HTR-8/SVneo (cell line): ENCODE measurements at regions not wholly inside any gene's neighbourhood (a gene's known extent, or its start where the extent isn't known, plus 50 kb on each side); places are given as distances from the start of the nearest gene placed in this dataset.
"Not testable (repeated sequence)": the region's sequence is repeated elsewhere in the genome, so short reads cannot be mapped to it uniquely, and the experiment has no call there.

ENCODE experiments used
- DNase-seq: peaks from one replicate; pipeline ENCODE4 v3.0.0; 2011; ENCODE audit warnings: low spot score, mixed read lengths; ENCODE audit not compliant: insufficient read length
- FAIRE-seq: peaks from 2 replicates; lab custom pipeline; 2011; peaks lifted over from hg19 to GRCh38; lab: Jason Lieb, UNC

GRCh38 chr14:103186909-103187586 is 63.8 kb downstream of the TNFAIP2 start:
- DNase-seq (no peak), FAIRE-seq (no peak)

GRCh38 chr14:103187911-103188310 is 64.7 kb downstream of the TNFAIP2 start:
- DNase-seq (no peak), FAIRE-seq (peak; percentile 9)

DNA sequence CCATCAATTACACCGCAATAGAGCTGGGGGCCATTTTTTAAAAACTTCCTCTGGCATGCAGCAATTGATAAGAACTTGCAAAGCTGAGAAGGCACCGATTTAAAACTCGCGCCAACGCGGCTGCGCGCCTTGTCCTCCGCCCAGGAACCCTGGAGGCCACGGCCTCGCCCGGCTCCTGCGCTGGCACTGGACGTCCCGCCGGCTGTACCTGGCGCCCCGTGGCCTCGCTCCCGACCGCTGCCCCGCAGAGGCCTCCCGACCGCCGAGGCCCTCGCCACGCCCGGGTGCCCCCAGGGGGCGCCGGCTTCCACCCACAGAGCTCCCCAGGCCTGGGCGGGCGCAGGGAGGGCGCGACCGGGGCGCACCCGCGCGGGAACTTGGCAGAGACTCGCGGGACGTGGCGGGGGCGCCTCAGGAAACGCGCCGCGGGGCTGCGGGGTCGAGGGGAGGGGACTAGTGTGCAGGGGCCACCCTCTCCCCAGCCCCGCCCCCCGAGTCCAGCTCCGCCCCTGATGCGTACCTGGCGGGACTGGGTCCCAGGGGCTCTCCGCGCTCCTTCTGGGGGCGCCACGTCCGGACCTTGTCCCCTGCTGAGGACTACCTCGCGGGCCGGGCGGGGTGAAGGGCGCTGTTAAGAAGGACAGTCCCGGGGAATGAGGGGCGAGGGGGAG is 65.7 kb downstream of the TNFAIP2 start:
- DNase-seq: no peak
- no peak for FAIRE-seq

DNA sequence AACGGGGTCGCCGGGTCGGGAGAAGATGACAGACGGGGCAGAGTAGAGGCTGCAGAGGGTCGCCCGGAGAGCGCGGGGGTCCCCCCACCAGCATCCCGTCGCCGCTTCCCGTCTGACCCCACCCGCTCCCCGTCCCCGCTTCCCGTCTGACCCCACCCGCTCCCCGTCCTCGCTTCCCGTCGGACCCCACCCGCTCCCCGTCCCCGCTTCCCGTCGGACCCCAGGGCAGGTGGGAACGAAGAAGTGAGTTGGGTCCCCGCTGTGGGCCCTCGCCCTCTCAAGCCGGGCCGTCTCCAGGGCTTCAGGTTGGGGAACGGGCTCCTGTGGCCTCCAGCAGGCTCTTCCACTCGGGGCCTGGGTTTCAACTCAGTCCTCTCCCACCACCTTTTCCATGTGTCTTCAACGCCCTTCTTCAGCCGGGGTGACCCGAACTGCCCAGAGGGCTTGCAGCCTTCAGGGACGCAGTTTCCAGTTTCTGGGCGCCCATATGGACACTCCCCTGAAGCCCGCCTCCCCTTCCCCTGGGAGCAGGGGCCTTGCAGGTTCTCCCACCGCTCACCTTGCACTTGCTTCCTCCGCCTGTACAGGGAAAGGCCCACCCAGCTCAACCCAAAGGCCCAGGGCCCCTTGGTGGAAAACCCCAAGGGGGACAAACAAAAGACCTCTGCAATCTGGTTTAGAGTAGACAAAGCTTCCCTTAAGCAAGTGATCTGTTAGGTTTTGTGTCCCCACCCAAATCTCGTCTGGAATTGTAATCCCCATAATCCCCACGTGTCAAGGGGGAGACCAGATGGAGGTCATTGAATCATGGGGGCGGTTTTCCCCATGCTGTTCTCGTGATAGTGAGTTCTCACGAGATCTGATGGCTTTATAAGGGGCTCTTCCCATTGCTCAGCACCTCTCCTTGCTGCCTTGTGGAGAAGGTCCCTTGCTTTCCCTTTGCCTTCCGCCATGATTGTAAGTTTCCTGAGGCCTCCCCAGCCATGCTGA is 66.5 kb downstream of the TNFAIP2 start:
- no peak for DNase-seq
- no peak for FAIRE-seq

DNA sequence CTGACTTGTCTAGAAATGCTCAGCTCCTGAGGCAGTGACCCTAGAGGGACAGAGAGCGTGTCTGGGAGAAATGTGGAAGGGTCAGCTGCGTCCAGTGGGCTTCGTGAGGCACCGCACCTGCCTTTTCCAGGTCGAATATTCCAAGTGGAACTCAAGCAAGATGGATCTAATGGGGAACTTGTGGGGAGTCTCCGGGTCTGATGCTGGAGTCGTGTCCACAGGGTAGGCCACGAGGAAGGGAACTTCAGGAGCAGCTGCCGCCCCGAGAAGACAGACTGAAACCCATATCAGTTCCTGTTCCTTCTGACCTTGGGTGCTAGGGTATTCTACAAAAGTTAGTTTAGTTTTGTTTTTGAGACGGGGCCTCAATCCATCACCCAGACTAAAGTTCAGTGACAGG is 67.5 kb downstream of the TNFAIP2 start:
- FAIRE-seq (no peak), DNase-seq (no peak)

DNA sequence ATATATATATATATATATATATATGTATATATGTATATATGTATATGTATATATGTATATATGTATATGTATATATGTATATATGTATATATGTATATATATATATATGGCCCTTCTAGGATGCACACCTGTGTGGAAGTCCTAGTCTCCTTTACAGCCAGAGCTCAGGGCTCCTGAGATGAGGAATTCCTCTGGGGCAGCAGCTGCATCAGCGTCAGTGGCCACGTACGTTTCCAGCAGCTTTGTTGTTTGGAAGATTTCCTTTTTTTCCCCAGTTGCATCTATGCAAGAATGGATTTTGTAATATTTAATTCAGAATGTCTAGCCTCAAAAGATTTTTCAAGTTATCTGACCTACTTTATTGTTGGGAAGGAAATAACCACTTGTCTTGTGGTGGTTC is 68.6 kb downstream of the TNFAIP2 start:
- FAIRE-seq (no peak), DNase-seq (no peak)

- no peak for FAIRE-seq
Observed at GRCh38 chr14:103192246-103192840, 69.1 kb downstream of the TNFAIP2 start.

DNA sequence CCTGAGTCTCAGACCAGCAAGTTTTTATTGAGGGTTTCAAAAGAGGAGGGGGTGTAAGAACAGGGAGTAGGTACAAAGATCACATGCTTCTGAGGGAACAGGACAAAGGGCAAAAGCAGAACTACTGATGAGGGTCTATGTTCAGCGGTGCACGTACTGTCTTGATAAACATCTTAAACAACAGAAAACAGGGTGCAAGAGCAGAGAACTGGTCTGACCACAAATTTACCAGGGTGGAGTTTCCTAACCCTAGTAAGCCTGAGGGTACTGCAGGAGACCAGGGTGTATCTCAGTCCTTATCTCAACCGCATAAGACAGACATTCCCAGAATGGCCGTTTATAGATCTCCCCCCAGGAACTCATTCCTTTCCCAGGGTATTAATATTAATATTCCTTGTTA is 69.6 kb downstream of the TNFAIP2 start:
- not testable (repeated sequence) for FAIRE-seq, DNase-seq

More at GRCh38 chr14:103192246-103192840, 69.1 kb downstream of the TNFAIP2 start:
- no peak for DNase-seq

GRCh38 chr14:103193491-103193890 is 70.2 kb downstream of the TNFAIP2 start:
- FAIRE-seq: not testable (repeated sequence)

DNA sequence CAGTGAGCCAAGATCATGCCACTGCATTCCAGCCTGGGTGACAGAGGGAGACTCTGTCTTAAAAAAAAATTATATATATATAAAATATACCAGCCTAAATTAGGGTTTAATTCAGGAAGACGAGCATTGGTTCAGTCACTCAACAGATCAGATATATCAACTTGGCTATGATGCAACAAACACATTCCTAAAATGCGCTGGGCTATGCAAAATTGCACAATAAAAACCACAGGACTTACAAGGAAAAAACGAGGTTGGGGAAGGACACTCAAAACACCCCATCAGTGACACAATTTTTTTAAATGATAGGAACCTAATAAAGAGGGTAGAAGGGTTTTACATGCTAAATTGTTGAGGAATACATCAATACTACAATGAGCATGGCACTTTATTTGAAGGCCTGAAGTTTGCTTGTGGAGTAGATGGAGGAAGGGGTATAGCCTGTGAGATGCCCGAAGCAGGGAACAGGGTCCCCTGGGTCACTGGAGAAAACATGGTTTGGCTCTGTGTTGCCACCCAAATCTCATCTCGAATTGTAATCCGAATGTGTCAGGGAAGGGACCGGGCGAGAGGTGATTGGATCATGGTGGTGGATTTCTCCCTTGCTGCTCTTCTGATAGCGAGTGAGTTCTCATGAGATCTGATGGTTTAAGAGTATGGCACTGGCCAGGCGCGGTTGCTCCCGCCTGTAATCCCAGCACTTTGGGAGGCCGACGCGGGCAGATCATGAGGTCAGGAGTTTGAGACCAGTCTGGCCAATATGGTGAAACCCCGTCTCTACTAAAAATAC is 71.2 kb downstream of the TNFAIP2 start:
- DNase-seq (peak; percentile 52), FAIRE-seq (no peak)

More at GRCh38 chr14:103193491-103193890, 70.2 kb downstream of the TNFAIP2 start:
- DNase-seq: not testable (repeated sequence)

DNA sequence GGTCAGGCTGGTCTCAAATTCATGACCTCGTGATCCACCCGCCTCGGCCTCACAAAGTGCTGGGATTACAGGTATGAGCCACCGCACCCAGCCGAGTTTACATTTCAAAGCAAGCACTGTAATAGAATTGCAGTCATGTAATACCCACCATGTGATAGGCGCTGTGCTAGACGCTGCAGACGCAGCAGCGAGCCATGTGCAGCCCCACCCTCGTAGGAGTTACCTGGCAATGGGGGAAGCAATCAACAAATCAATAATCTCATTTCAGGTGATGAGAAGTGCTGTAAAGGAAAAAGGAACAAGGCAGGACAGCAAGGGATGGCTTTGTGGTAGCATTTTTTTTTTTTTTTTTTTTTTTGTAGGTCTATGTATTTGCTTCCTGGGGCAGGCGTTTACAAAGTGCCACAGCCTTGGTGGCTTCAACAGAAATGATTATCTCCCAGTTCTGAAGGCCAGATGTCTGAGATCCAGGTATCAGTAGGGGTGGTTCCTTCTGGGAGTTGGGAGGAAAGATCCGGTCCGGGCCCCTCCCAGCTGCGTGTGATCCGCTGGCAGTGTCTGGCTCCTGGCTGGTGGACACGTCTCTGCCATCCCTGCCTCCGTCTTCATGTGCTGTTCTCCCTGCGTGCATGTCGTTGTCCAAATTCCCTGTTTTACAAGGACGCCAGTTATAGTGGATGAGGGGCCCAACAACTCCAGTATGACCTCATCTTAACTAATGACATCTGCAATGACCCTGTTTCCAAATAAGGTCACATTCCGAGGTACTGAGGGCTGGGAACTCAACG is 72.8 kb downstream of the TNFAIP2 start:
- DNase-seq (no peak), FAIRE-seq (no peak)

DNA sequence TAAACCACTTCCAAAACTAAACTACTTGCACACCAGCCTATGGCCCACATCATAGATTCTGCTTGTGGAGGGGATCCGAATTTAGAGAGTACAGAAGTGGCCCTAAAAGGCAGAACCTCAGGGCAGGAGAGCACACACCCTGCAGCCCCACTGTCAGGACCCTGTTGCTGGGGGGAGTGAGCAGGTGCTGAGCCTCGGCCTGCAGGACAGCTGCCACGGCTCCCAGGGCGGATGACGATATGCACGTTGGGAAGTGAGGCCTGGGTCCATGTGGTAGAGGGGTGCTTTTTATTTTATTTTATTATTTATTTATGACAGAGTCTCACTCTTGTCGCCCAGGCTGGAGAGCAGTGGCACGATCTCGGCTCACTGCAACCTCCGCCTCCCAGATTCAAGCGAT is 73.5 kb downstream of the TNFAIP2 start:
- FAIRE-seq (no peak), DNase-seq (no peak)

GRCh38 chr14:103198131-103199105 is 75.2 kb downstream of the TNFAIP2 start:
- DNase-seq: peak; percentile 73
- FAIRE-seq: peak; percentile 83

- DNase-seq (no peak), FAIRE-seq (no peak)
Observed at GRCh38 chr14:103199124-103199523, 75.9 kb downstream of the TNFAIP2 start.

- FAIRE-seq (no peak), DNase-seq (no peak)
Observed at GRCh38 chr14:103201801-103202200, 78.5 kb downstream of the TNFAIP2 start.

GRCh38 chr14:103204852-103205540 is 81.7 kb downstream of the TNFAIP2 start:
- FAIRE-seq (no peak), DNase-seq (no peak)

GRCh38 chr14:103205541-103205906 is 82.3 kb downstream of the TNFAIP2 start:
- FAIRE-seq: no peak
- no peak for DNase-seq
